AG10803 (cell line): ENCODE measurements at regions not wholly inside any gene's neighbourhood (a gene's known extent, or its start where the extent isn't known, plus 50 kb on each side); places are given as distances from the start of the nearest gene placed in this dataset.

ENCODE experiments used
- DNase-seq: peaks from one replicate; pipeline ENCODE4 v3.0.0; 2010; ENCODE audit warnings: low read depth
- H3K4me3 ChIP-seq: 2 replicates; pipeline ENCODE4 v1.5.1; 2011; ENCODE audit warnings: mild to moderate bottlenecking, low read length, control low read depth
- CTCF ChIP-seq: conservative IDR thresholded peaks from 2 replicates; pipeline ENCODE4 v1.5.1; 2011; ENCODE audit warnings: mild to moderate bottlenecking, low read length, control low read depth, inconsistent platforms

- no peak for DNase-seq
- TF ChIP-seq CTCF = no peak
- no peak overlapping the region for H3K4me3 ChIP-seq
These were observed 91.7 kb downstream of the ERMARD start for GRCh38 chr6:169843110-169843509.

- DNase-seq = no peak
- TF ChIP-seq CTCF = no peak
- H3K4me3 ChIP-seq = no peak overlapping the region
These were observed 90.6 kb downstream of the ERMARD start for GRCh38 chr6:169841907-169842606.

- H3K4me3 ChIP-seq = no peak overlapping the region
- no peak for DNase-seq
- TF ChIP-seq CTCF = no peak
These were observed 89.8 kb downstream of the ERMARD start for GRCh38 chr6:169841251-169841650.

GRCh38 chr6:169839898-169840631 is 88.6 kb downstream of the ERMARD start:
- TF ChIP-seq CTCF = no peak
- DNase-seq = no peak

GRCh38 chr6:169839493-169839892 is 88.1 kb downstream of the ERMARD start:
- no peak overlapping the region for H3K4me3 ChIP-seq
- no peak for DNase-seq
- TF ChIP-seq CTCF = no peak

More at GRCh38 chr6:169839898-169840631, 88.6 kb downstream of the ERMARD start:
- no peak overlapping the region for H3K4me3 ChIP-seq

- DNase-seq = no peak
- TF ChIP-seq CTCF = no peak
- no peak overlapping the region for H3K4me3 ChIP-seq
These were observed 87.6 kb downstream of the ERMARD start for GRCh38 chr6:169839029-169839481.
